ENCODE measurements at regions not wholly inside any gene's neighbourhood (a gene's known extent, or its start where the extent isn't known, plus 50 kb on each side); places are given as distances from the start of the nearest gene placed in this dataset.

DNA sequence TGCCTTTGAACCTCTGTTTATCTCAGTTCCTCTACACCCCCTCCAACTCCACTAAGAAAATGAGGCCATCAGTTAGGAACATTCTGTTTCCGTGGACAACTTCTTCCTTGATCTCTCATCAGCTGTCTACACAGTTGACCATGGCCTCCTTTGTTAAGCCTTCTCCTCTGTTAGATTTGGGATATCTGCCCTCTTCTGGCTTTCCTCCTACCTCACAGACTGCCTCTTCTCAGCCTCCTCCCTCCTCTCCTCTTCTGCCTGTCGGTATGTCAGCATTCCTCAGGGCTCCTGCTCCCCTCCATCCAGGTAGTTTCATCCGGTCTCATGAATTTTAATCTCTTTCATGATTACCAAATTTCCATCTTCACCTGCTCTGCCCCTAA is 454.9 kb downstream of the FOXO1 start:
- H3K27me3 ChIP-seq (ENCODE audit: insufficient read depth in 3 of 3, low read length in 2 of 3), result no peaks in the 10 kb centered on the region
- peak in 1 of 4 donors; percentile 15 for ATAC-seq
- TF ChIP-seq, protein P1, sequence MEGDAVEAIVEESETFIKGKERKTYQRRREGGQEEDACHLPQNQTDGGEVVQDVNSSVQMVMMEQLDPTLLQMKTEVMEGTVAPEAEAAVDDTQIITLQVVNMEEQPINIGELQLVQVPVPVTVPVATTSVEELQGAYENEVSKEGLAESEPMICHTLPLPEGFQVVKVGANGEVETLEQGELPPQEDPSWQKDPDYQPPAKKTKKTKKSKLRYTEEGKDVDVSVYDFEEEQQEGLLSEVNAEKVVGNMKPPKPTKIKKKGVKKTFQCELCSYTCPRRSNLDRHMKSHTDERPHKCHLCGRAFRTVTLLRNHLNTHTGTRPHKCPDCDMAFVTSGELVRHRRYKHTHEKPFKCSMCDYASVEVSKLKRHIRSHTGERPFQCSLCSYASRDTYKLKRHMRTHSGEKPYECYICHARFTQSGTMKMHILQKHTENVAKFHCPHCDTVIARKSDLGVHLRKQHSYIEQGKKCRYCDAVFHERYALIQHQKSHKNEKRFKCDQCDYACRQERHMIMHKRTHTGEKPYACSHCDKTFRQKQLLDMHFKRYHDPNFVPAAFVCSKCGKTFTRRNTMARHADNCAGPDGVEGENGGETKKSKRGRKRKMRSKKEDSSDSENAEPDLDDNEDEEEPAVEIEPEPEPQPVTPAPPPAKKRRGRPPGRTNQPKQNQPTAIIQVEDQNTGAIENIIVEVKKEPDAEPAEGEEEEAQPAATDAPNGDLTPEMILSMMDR (IDR thresholded peaks at IDR 0.05), result no peak
- no peak for DNase-seq
- H3K4me1 ChIP-seq, result peaks cover 2% of the 10 kb centered on the region
- H3K9me3 ChIP-seq, result no peaks in the 10 kb centered on the region
- H3K4me3 ChIP-seq, result no peak overlapping the region
- intact Hi-C loops (cut with DNase I), result no loop called here
- no peak overlapping the region for H3K27ac ChIP-seq
- 86 to 89% (median 86%) methylated on average over 3 of the region's 3 CpGs for WGBS, 3 donors
- H3K36me3 ChIP-seq (ENCODE audit: insufficient read depth in 1 of 2, low read depth in 1 of 2), result no peaks in the 10 kb centered on the region

DNA sequence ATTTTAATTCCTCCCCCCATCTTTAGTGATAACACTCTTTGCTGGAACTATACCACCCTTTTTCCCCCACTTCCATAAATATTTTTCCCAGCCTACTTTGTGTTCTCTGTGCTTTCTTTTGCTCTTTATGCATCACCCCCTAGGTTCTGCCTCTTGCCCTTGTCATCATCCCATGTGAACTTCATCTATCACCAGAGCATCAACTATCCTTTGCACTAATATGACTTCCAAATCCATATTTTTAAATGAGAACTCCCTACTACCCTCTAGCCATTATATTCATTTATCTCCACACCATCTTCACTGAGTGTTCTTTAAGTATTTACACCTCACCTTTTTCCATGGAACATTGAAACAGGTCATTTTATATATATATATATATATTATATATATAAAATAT is 452.7 kb downstream of the FOXO1 start:
- DNase-seq (no peak), ATAC-seq (peak in 2 of 4 donors; percentile 25 to 27)
- intact Hi-C loops (cut with DNase I), result no loop called here
- TF ChIP-seq, protein P1 (IDR thresholded peaks at IDR 0.05), result no peak
- no peaks in the 10 kb centered on the region for H3K9me3 ChIP-seq
- H3K4me3 ChIP-seq, result no peak overlapping the region
- no peaks in the 10 kb centered on the region for H3K27me3 ChIP-seq (ENCODE audit: insufficient read depth in 3 of 3, low read length in 2 of 3)
- H3K36me3 ChIP-seq (ENCODE audit: insufficient read depth in 1 of 2, low read depth in 1 of 2), result no peaks in the 10 kb centered on the region
- no peaks in the 10 kb centered on the region for H3K4me1 ChIP-seq
- no peak overlapping the region for H3K27ac ChIP-seq

DNA sequence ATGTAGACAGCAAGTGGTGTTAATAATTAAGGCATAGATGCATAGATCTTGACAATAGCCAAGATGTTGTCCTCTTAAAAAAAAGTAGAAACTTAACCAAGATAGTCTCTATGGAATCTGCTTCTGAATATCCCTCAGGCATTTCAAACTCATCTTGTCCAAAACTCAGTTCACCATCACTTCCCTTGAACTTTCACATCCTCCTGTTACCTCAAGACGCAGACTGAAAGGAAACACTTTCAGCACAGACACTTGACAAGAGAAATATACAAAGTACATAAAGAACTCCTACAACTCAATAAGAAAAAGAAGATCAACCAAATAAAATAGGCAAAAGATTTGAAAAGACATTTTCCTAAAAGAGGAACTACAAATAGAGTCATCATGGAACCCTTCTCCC is 451.1 kb downstream of the FOXO1 start:
- Histone ChIP-seq H3K27me3 (ENCODE audit: insufficient read depth in 3 of 3, low read length in 2 of 3) (no peaks in the 10 kb centered on the region), H3K4me3 (no peak overlapping the region), H3K9me3 (no peaks in the 10 kb centered on the region), H3K36me3 (ENCODE audit: insufficient read depth in 1 of 2, low read depth in 1 of 2) (no peaks in the 10 kb centered on the region), H3K27ac (no peak overlapping the region), H3K4me1 (no peaks in the 10 kb centered on the region)
- TF ChIP-seq, protein P1 (IDR thresholded peaks at IDR 0.05), result no peak
- intact Hi-C loops (cut with DNase I), result no loop called here
- ATAC-seq (peak in 1 of 4 donors; percentile 13), DNase-seq (no peak)
- 73 to 88% (median 83%) methylated on average over 1 of the region's 1 CpG for WGBS, 3 donors

DNA sequence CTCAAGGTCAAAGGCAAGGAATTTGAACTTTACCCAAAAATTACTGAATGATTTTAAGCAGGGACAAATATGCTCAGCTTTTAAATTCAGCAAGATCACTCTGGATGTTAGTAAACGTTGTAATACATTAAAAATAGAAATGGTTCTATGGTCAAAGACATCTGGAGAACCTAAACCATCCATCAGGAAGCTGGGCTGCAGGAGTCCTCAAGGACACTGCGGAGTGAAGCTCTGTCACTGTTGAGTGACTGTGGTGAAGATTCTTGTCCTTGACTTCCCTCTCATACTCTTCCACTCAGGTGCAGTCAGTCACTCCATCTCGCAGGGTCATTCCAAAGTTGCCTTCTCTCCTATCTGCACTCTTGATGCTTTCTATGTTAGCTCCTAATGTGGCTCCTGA is 450.7 kb downstream of the FOXO1 start:
- Histone ChIP-seq H3K9me3 (no peaks in the 10 kb centered on the region), H3K27me3 (ENCODE audit: insufficient read depth in 3 of 3, low read length in 2 of 3) (no peaks in the 10 kb centered on the region), H3K4me1 (peaks cover 4% of the 10 kb centered on the region), H3K27ac (no peak overlapping the region), H3K4me3 (no peak overlapping the region), H3K36me3 (ENCODE audit: insufficient read depth in 1 of 2, low read depth in 1 of 2) (no peaks in the 10 kb centered on the region)
- ATAC-seq (peak; percentile 45 to 54 (median 52)), DNase-seq (no peak)
- TF ChIP-seq, protein P1 (IDR thresholded peaks at IDR 0.05), result no peak
- WGBS, 3 donors, result 62 to 75% (median 68%) methylated on average over 3 of the region's 3 CpGs
- intact Hi-C loops (cut with DNase I), result no loop called here

DNA sequence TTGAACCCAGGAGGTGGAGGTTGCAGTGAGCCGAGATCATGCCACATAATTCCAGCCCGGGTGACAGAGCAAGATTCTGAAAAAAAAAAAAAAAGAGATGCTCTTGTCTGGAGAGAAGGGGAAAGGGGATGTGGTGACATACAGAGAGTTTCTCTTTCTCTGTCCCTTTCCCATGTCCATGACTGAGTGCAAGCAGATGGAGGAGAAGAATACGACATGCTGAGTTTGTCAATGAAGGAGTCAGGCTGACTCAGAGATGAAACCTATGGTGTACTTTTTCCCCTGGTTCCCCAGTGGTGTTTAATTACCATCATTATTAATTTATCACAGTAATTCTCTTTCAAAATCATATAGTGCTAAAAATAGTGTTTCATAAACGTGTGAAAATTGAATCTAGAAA is 448.8 kb downstream of the FOXO1 start:
- Histone ChIP-seq H3K4me1 (peaks cover 17% of the 10 kb centered on the region), H3K9me3 (no peaks in the 10 kb centered on the region), H3K27me3 (ENCODE audit: insufficient read depth in 3 of 3, low read length in 2 of 3) (no peaks in the 10 kb centered on the region), H3K4me3 (no peak overlapping the region), H3K27ac (no peak overlapping the region), H3K36me3 (ENCODE audit: insufficient read depth in 1 of 2, low read depth in 1 of 2) (no peaks in the 10 kb centered on the region)
- no peak for DNase-seq
- 64 to 75% (median 68%) methylated on average over 4 of the region's 4 CpGs for WGBS, 3 donors
- no peak for ATAC-seq
- intact Hi-C loops (cut with DNase I), result no loop called here
- TF ChIP-seq, protein P1 (IDR thresholded peaks at IDR 0.05), result no peak
